Astrocyte (in vitro differentiated cells and primary cell): ENCODE measurements at regions not wholly inside any gene's neighbourhood (a gene's known extent, or its start where the extent isn't known, plus 50 kb on each side); places are given as distances from the start of the nearest gene placed in this dataset.

Experiments
- CTCF ChIP-seq: IDR thresholded peaks from 2 replicates; pipeline ENCODE4 v1.5.1; 2011; ENCODE audit warnings: low read depth, mild to moderate bottlenecking, inconsistent platforms, low read length, moderate library complexity; ENCODE audit not compliant: insufficient read depth
- EZH2 ChIP-seq: IDR thresholded peaks from 2 replicates; pipeline ENCODE4 v1.6.1; 2012; ENCODE audit warnings: mild to moderate bottlenecking, low read length, inconsistent platforms; ENCODE audit not compliant: insufficient read depth

DNA sequence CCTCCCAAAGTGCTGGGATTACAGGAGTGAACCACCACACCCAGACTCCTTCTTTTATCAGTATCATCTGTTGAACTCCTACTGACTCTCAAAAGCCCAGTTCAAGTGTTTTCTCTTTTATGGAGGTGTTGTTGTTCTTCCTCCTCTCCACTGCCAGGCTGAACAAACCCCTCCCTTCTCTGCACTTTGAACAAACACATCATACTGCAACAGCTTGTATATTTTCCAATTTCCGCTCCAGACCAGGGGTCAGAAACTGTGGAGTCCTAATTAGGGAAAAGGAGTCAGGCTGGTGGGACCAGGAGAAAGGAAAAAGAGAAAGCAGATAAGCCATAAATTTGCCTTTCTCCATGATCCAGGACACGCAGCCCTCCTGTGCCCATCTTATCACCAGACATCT lies 148.1 kb upstream of the HMHB1 start:
- TF ChIP-seq CTCF (no peak), EZH2 (no peak)
